ENCODE measurements at regions not wholly inside any gene's neighbourhood (a gene's known extent, or its start where the extent isn't known, plus 50 kb on each side); places are given as distances from the start of the nearest gene placed in this dataset.

DNA sequence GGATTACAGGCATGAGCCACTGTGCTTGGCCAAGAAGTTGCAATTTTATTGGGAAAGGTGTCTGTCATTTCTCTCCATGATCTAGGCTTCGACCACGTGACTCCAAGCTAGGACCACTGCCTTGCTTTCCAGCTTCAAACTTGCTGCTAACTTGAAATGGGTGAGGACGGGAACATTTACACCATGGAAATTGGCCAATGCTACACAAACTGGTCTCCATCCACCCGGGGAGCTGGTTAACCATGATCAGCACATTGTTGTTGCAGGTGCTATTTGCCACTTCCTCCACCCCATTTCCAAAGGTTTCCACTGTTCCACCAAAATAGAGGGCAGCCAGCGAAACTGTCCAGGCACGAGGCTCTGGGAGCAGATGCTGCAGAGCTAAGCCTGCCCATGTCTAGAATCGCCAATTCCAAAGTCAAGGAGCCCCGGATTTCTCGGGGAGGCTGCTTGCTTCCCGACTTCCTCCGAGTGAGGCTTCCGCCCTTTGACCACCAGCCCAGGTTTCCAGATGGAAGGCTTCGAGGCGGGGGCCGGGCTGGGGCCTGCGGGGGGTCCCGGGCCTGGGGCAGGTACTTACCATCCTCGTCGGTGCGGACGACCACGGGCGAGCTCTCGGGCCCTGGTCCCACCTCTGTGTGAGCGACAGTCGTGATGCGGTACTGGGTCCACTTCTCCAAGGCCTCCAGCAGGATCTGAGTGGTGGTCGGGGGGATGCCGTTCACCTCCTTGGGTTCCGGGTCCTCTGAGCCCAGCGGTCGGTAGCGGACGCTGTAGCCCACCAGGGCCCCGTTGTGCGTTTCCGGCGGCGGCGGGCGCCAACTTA lies 109.7 kb downstream of the PTPRS start:
- intact Hi-C loops (cut with micrococcal nuclease): no loop called here
- H3K27me3 ChIP-seq (ENCODE audit: low read length): no peaks in the 10 kb centered on the region
- BruUV-seq (replicated peaks): no TSS peak
- POLR2A ChIA-PET (ENCODE audit: unreplicated experiment): no interaction called here
- H3K9ac ChIP-seq (ENCODE audit: low read length): no peak overlapping the region
- no peaks in the 10 kb centered on the region for H3K79me2 ChIP-seq (ENCODE audit: low read length)
- H3K36me3 ChIP-seq (ENCODE audit: low read depth, low read length): no peaks in the 10 kb centered on the region
- TF ChIP-seq EZH2phosphoT487 (IDR thresholded peaks at IDR 0.05; ENCODE audit: borderline replicate concordance, low read length) (no peak), CTCF (conservative IDR thresholded peaks at IDR 0.05; ENCODE audit: low read depth, low read length) (no peak), EZH2 (IDR thresholded peaks at IDR 0.05; ENCODE audit: low read length, unreplicated experiment) (no peak)
- DNase-seq (no peak), ATAC-seq (no peak)
- H3K4me3 ChIP-seq (ENCODE audit: low read length): no peak overlapping the region
- H3K4me2 ChIP-seq (ENCODE audit: low read length): no peak overlapping the region
- H3K9me2 ChIP-seq (replicated peaks; ENCODE audit: low read length): no peaks in the 10 kb centered on the region
- H3F3A ChIP-seq (ENCODE audit: low read length, unreplicated experiment): peaks cover 5% of the 10 kb centered on the region
- no peaks in the 10 kb centered on the region for H4K20me1 ChIP-seq (ENCODE audit: low read length)
- H2AFZ ChIP-seq (ENCODE audit: low read length): no peak overlapping the region
- H3K27ac ChIP-seq (ENCODE audit: low read length): no peak overlapping the region
- CTCF ChIA-PET: no interaction called here
- H3K9me3 ChIP-seq (ENCODE audit: low read length): no peaks in the 10 kb centered on the region
- peaks cover 15% of the 10 kb centered on the region for H3K4me1 ChIP-seq (ENCODE audit: insufficient read depth, low read length)

- intact Hi-C loops (cut with micrococcal nuclease): loop anchor here (5.0 kb wide), 2 partner anchors 58 to 183 kb away; no protein-coding TSS in a partner anchor
- H2AFZ ChIP-seq (ENCODE audit: low read length): peak overlapping the region; percentile 38; the same call in 1 of the 2 replicates
- POLR2A ChIA-PET (ENCODE audit: unreplicated experiment): no interaction called here
- H3K79me2 ChIP-seq (ENCODE audit: low read length): no peaks in the 10 kb centered on the region
- H3F3A ChIP-seq (ENCODE audit: low read length, unreplicated experiment): peaks cover 5% of the 10 kb centered on the region
- peaks cover 15% of the 10 kb centered on the region for H3K4me1 ChIP-seq (ENCODE audit: insufficient read depth, low read length)
- TF ChIP-seq EZH2phosphoT487 (IDR thresholded peaks at IDR 0.05; ENCODE audit: borderline replicate concordance, low read length): no peak
- no peak for TF ChIP-seq EZH2 (IDR thresholded peaks at IDR 0.05; ENCODE audit: low read length, unreplicated experiment)
- TF ChIP-seq CTCF (conservative IDR thresholded peaks at IDR 0.05; ENCODE audit: low read depth, low read length): no peak
- no TSS peak for BruUV-seq (replicated peaks)
- peak overlapping the region; percentile 40; the same call in 1 of the 2 replicates for H3K9ac ChIP-seq (ENCODE audit: low read length)
- no peak for ATAC-seq
- no peak overlapping the region for H3K27ac ChIP-seq (ENCODE audit: low read length)
- H3K4me3 ChIP-seq (ENCODE audit: low read length): peak overlapping the region; percentile 72
- CTCF ChIA-PET: no interaction called here
- H3K4me2 ChIP-seq (ENCODE audit: low read length): peak overlapping the region; percentile 96
- H4K20me1 ChIP-seq (ENCODE audit: low read length): no peaks in the 10 kb centered on the region
- H3K27me3 ChIP-seq (ENCODE audit: low read length): no peaks in the 10 kb centered on the region
- no peaks in the 10 kb centered on the region for H3K9me2 ChIP-seq (replicated peaks; ENCODE audit: low read length)
- no peaks in the 10 kb centered on the region for H3K36me3 ChIP-seq (ENCODE audit: low read depth, low read length)
- H3K9me3 ChIP-seq (ENCODE audit: low read length): no peaks in the 10 kb centered on the region
- no peak for DNase-seq
Observed at GRCh38 chr19:5229778-5230335, 110.8 kb downstream of the PTPRS start.

Measured in PC-3 (cell line).